ENCODE measurements at regions not wholly inside any gene's neighbourhood (a gene's known extent, or its start where the extent isn't known, plus 50 kb on each side); places are given as distances from the start of the nearest gene placed in this dataset.

- no peak overlapping the region for H3K14ac ChIP-seq (ENCODE audit: insufficient read depth, low read length)
- no peak overlapping the region for H2BK120ac ChIP-seq (ENCODE audit: low read depth, low read length, poor library complexity, severe bottlenecking)
- H3K27ac Mint-ChIP-seq = no peak overlapping the region
- H3K23ac ChIP-seq (ENCODE audit: insufficient read length, low read depth, low read length) = no peak overlapping the region
- H3K18ac ChIP-seq (ENCODE audit: insufficient read length, low read depth, low read length) = no peak overlapping the region
- no peak for TF ChIP-seq CTCF (conservative IDR thresholded peaks at IDR 0.05)
- H4K91ac ChIP-seq (ENCODE audit: insufficient read length, low read depth, low read length) = no peak overlapping the region
- no peaks in the 10 kb centered on the region for H3K27me3 Mint-ChIP-seq (ENCODE audit: low read depth)
- no peak overlapping the region for H2BK5ac ChIP-seq (ENCODE audit: insufficient read length, low read length)
- H3K27ac ChIP-seq (ENCODE audit: insufficient read length, low read depth, low read length) = no peak overlapping the region
- no peaks in the 10 kb centered on the region for H3K79me2 ChIP-seq (ENCODE audit: insufficient read depth, low read length)
- H2BK20ac ChIP-seq (ENCODE audit: low read depth, low read length, poor library complexity, severe bottlenecking) = no peak overlapping the region
- H4K5ac ChIP-seq (ENCODE audit: insufficient read length, low read depth, low read length) = no peak overlapping the region
- H3K9ac ChIP-seq (ENCODE audit: extremely low read depth, insufficient read length, low read length) = no peak overlapping the region
- no peak overlapping the region for H3T11ph ChIP-seq (ENCODE audit: low read length)
- no CpG with 5 or more reads among the region's 5 CpGs for WGBS (ENCODE audit: extremely low coverage, insufficient read length, low lambda C conversion rate)
- no peak for DNase-seq
- no peaks in the 10 kb centered on the region for H3K79me1 ChIP-seq (ENCODE audit: insufficient read depth, low read depth, low read length, poor library complexity, severe bottlenecking)
- no peaks in the 10 kb centered on the region; a peak in 2 of 5 replicates for H3K9me3 Mint-ChIP-seq
- H3K23me2 ChIP-seq (ENCODE audit: insufficient read length, low read depth, low read length, poor library complexity, severe bottlenecking) = no peaks in the 10 kb centered on the region
- no peaks in the 10 kb centered on the region for H3K4me1 ChIP-seq (ENCODE audit: insufficient read depth, low read length)
- no peak overlapping the region for H3K4ac ChIP-seq (ENCODE audit: low read depth, low read length)
- no peak overlapping the region for H2AFZ ChIP-seq (ENCODE audit: low read length)
- no peak overlapping the region for H2BK12ac ChIP-seq (ENCODE audit: insufficient read length, low read depth, low read length)
- no peak overlapping the region for H3K4me2 ChIP-seq (ENCODE audit: insufficient read depth, insufficient read length, low read length)
- H4K20me1 ChIP-seq (ENCODE audit: control insufficient read depth, insufficient read depth, insufficient read length) = no peaks in the 10 kb centered on the region
- H3K27me3 ChIP-seq (ENCODE audit: insufficient read depth, low read length) = no peaks in the 10 kb centered on the region
- no peak overlapping the region for H3K56ac ChIP-seq (ENCODE audit: insufficient read length, low read depth, low read length)
- H2BK15ac ChIP-seq (ENCODE audit: low read depth, low read length) = no peak overlapping the region
- peaks cover 0 to 6% of the 10 kb centered on the region in 2 experiments; a peak in 2 of 4 replicates for H3K4me1 Mint-ChIP-seq
- H3K4me3 Mint-ChIP-seq = no peak overlapping the region
- no peaks in the 10 kb centered on the region for H3K36me3 Mint-ChIP-seq (ENCODE audit: insufficient read depth in 1 of 3, low read depth in 3 of 3)
- no peak overlapping the region for H2AK5ac ChIP-seq (ENCODE audit: insufficient read length, low read length)
- no peak overlapping the region for H4K8ac ChIP-seq (replicated peaks; ENCODE audit: insufficient read length, low read depth, low read length)
- H3K9me3 ChIP-seq (ENCODE audit: control insufficient read depth, low read depth, low read length) = no peaks in the 10 kb centered on the region
These were observed 116.5 kb upstream of the EEF1E1 start for GRCh38 chr6:8218861-8219260.

Data from H9 (cell line).